ENCODE measurements at regions not wholly inside any gene's neighbourhood (a gene's known extent, or its start where the extent isn't known, plus 50 kb on each side); places are given as distances from the start of the nearest gene placed in this dataset.
"Not testable (repeated sequence)": the region's sequence is repeated elsewhere in the genome, so short reads cannot be mapped to it uniquely, and the experiment has no call there.

DNA sequence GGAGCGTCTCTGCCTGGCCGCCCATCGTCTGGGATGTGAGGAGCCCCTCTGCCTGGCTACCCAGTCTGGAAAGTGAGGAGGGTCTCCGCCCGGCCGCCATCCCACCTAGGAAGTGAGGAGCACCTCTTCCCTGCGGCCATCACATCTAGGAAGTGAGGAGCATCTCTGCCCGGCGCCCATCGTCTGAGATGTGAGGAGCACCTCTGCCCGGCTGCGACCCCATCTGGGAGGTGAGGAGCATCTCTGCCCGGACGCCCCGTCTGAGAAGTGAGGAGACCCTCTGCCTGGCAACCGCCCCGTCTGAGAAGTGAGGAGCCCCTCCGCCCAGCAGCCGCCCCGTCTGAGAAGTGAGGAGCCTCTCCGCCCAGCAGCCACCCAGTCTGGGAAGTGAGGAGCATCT, 84.5 kb downstream of the IDS start:
- H3K27ac ChIP-seq (ENCODE audit: low read depth, low read length); DNase-seq (ENCODE audit: low read depth, low spot score); H3K9me3 ChIP-seq (ENCODE audit: control insufficient read depth, insufficient read depth, low read length); CTCF ChIA-PET; H3K4me3 ChIP-seq (ENCODE audit: low read depth, low read length); H3K27me3 ChIP-seq (ENCODE audit: control insufficient read depth, insufficient read depth, low read length); POLR2A ChIA-PET: not testable (repeated sequence)

DNA sequence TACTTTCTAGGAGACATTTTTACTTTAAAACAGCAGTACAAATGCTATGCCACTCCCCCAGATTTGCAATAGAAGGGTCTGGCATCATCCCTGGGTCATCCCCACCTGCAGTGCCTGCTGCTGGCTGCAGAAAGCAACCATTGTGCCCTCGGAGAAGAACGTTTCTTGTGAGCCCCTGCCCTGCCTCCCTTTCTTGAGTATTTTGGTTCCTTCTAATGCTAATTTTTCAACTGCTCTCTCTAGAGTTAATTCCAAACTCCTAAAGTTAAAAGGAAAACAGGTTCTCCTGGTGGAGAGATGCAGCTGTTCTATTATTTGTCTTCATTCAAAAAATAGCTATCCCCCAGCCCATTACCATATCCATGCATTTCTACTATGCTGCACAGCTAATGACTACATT, 107.1 kb downstream of the IDS start:
- TF ChIP-seq, protein P1, sequence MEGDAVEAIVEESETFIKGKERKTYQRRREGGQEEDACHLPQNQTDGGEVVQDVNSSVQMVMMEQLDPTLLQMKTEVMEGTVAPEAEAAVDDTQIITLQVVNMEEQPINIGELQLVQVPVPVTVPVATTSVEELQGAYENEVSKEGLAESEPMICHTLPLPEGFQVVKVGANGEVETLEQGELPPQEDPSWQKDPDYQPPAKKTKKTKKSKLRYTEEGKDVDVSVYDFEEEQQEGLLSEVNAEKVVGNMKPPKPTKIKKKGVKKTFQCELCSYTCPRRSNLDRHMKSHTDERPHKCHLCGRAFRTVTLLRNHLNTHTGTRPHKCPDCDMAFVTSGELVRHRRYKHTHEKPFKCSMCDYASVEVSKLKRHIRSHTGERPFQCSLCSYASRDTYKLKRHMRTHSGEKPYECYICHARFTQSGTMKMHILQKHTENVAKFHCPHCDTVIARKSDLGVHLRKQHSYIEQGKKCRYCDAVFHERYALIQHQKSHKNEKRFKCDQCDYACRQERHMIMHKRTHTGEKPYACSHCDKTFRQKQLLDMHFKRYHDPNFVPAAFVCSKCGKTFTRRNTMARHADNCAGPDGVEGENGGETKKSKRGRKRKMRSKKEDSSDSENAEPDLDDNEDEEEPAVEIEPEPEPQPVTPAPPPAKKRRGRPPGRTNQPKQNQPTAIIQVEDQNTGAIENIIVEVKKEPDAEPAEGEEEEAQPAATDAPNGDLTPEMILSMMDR (IDR thresholded peaks at IDR 0.05; ENCODE audit: low read depth, low read length): no peak
- DNase-seq (ENCODE audit: low read depth, low spot score): no peak
- Histone ChIP-seq H3K27ac (ENCODE audit: low read depth, low read length) (no peak overlapping the region), H3K4me3 (ENCODE audit: low read depth, low read length) (no peak overlapping the region), H3K27me3 (ENCODE audit: control insufficient read depth, insufficient read depth, low read length) (no peaks in the 10 kb centered on the region), H3K9me3 (ENCODE audit: control insufficient read depth, insufficient read depth, low read length) (no peaks in the 10 kb centered on the region)
- POLR2A ChIA-PET: no interaction called here
- CTCF ChIA-PET: no interaction called here

DNA sequence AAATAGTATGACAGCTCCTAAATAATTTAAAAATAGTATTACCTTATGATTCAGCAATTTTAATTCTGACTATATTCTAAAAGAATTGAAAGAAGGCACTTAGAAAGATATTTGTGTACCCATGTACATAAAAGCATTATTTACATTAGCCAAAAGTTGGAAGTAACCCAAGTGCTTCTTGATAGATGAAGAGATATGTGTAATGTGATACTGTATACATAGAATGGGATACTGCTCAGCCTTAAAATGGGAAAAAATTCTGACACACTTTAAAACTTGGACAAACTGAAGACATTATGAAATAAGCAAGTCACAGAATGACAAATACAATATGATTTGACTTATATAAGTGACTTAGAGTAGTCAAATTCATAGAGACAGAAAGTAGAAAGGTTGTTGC, 112.2 kb downstream of the IDS start:
- POLR2A ChIA-PET: no interaction called here

DNA sequence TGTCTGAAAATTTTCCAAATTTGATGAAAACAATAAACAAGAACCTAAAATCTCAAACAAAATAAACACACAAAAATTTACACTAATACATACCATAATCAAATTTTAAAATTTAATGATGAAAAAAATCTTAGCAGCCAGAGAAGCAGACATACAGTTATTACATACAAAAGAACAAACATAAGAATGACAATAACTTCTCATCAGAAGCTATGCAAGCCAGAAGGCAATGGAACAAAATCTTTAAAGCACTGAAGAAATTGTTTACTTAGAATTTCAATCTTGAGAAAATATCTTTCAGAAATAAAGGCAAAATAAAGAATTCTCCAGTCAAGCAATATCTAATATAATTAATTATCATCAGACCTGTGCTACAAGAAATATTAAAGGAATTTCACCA, 121.3 kb downstream of the IDS start:
- no peaks in the 10 kb centered on the region for H3K27me3 ChIP-seq (ENCODE audit: control insufficient read depth, insufficient read depth, low read length)
- TF ChIP-seq, protein P1 (IDR thresholded peaks at IDR 0.05; ENCODE audit: low read depth, low read length): no peak

More for the DNA sequence above, 112.2 kb downstream of the IDS start:
- DNase-seq (ENCODE audit: low read depth, low spot score): no peak
- no peaks in the 10 kb centered on the region for H3K27me3 ChIP-seq (ENCODE audit: control insufficient read depth, insufficient read depth, low read length)
- no peaks in the 10 kb centered on the region for H3K9me3 ChIP-seq (ENCODE audit: control insufficient read depth, insufficient read depth, low read length)
- H3K27ac ChIP-seq (ENCODE audit: low read depth, low read length): no peak overlapping the region
- TF ChIP-seq, protein P1 (IDR thresholded peaks at IDR 0.05; ENCODE audit: low read depth, low read length): no peak
- CTCF ChIA-PET: no interaction called here
- H3K4me3 ChIP-seq (ENCODE audit: low read depth, low read length): no peak overlapping the region

DNA sequence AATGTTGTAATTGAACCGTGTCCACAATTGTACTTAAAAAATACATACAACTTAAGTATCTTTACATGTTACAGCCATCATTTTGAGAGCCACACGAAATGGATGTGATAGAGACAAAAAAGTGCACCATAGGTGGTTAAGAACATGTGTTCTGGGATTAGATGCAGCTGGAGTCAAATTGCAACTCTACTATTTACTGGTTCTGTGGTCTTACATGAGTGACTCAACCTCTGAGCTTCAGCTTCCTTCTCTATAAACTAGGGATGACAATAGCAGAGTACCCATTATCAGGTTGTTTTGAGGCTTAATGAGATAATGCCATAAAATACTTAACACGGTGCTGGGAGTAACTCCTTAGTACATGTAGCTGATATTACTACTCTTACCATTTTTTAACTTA, 130.4 kb downstream of the IDS start:
- no peak for DNase-seq (ENCODE audit: low read depth, low spot score)
- ChIA-PET CTCF (no interaction called here), POLR2A (no interaction called here)
- TF ChIP-seq, protein P1 (IDR thresholded peaks at IDR 0.05; ENCODE audit: low read depth, low read length): no peak
- Histone ChIP-seq H3K27me3 (ENCODE audit: control insufficient read depth, insufficient read depth, low read length) (no peaks in the 10 kb centered on the region), H3K4me3 (ENCODE audit: low read depth, low read length) (no peak overlapping the region), H3K27ac (ENCODE audit: low read depth, low read length) (no peak overlapping the region), H3K9me3 (ENCODE audit: control insufficient read depth, insufficient read depth, low read length) (no peaks in the 10 kb centered on the region)

More for the DNA sequence above, 121.3 kb downstream of the IDS start:
- ChIA-PET CTCF (no interaction called here), POLR2A (no interaction called here)
- H3K9me3 ChIP-seq (ENCODE audit: control insufficient read depth, insufficient read depth, low read length): no peaks in the 10 kb centered on the region
- no peak overlapping the region for H3K27ac ChIP-seq (ENCODE audit: low read depth, low read length)
- no peak for DNase-seq (ENCODE audit: low read depth, low spot score)
- no peak overlapping the region for H3K4me3 ChIP-seq (ENCODE audit: low read depth, low read length)

DNA sequence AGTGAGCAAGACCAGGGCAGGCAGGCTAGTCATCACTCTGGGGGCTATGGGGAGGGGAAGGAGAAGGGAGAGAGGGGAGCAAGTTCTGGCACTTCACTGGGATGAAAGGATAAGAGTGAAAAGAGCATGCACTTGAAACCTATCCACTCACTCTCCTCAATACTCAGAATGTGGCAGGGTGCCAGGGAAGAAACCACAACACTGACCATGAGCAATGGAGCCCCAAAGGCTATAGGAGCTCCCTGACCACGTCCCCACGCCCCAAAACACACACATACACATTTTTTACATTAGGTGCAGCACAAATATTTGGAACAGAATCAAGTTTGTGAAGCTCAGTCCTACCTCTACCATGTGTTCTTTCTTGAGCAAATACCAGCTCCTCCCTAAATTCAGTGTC, 132.2 kb downstream of the IDS start:
- H3K4me3 ChIP-seq (ENCODE audit: low read depth, low read length): no peak overlapping the region
- ChIA-PET POLR2A (no interaction called here), CTCF (no interaction called here)
- no peaks in the 10 kb centered on the region for H3K27me3 ChIP-seq (ENCODE audit: control insufficient read depth, insufficient read depth, low read length)
- DNase-seq (ENCODE audit: low read depth, low spot score): no peak
- TF ChIP-seq, protein P1 (IDR thresholded peaks at IDR 0.05; ENCODE audit: low read depth, low read length): no peak
- no peaks in the 10 kb centered on the region for H3K9me3 ChIP-seq (ENCODE audit: control insufficient read depth, insufficient read depth, low read length)
- H3K27ac ChIP-seq (ENCODE audit: low read depth, low read length): no peak overlapping the region

All from AG04450 (cell line).